GM12891 (cell line): ENCODE measurements at regions not wholly inside any gene's neighbourhood (a gene's known extent, or its start where the extent isn't known, plus 50 kb on each side); places are given as distances from the start of the nearest gene placed in this dataset.

Experiments used
- PAX5 ChIP-seq: IDR thresholded peaks from 2 replicates; pipeline ENCODE4 v1.6.1; 2011; ENCODE audit warnings: low read length, moderate library complexity, mild to moderate bottlenecking; ENCODE audit not compliant: insufficient read depth, severe bottlenecking
- POLR2A ChIP-seq: IDR thresholded peaks from 2 replicates; pipeline ENCODE4 v1.6.1; 2011; ENCODE audit warnings: low read depth, low read length, control low read depth
- POLR2AphosphoS5 ChIP-seq: IDR thresholded peaks from 2 replicates; pipeline ENCODE4 v1.6.1; 2011; ENCODE audit warnings: low read depth, low read length, control low read depth
- SPI1 ChIP-seq: IDR thresholded peaks from 2 replicates; pipeline ENCODE4 v1.6.1; 2011; ENCODE audit warnings: low read depth, low read length, control low read depth
- TAF1 ChIP-seq: IDR thresholded peaks from 2 replicates; pipeline ENCODE4 v1.6.1; 2011; ENCODE audit warnings: low read depth, low read length, control low read depth

DNA sequence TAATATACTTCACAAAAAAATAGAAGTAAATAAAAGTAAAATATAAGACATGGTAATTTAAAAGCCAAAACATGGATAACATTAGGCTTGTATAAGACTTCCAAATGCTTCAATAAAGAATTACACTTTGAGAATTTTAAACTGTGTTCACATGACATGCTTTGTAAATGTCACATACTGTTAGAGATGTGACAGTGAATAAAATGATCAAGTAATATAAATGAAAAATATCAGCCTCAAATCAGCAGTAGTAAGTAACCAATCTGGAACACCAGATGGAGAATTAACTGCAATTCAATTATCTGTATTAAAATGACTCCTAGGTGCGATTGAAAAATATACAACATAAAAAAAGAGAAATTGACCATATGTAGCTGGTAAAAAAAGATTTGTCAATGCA lies 1260.8 kb downstream of the BRINP3 start:
- TF ChIP-seq POLR2AphosphoS5 = no peak
- TF ChIP-seq SPI1 = no peak
- no peak for TF ChIP-seq TAF1
- no peak for TF ChIP-seq PAX5
- TF ChIP-seq POLR2A = no peak
